Neutrophil (primary cell): ENCODE measurements at regions not wholly inside any gene's neighbourhood (a gene's known extent, or its start where the extent isn't known, plus 50 kb on each side); places are given as distances from the start of the nearest gene placed in this dataset.

Source experiments
- H3K27ac ChIP-seq: fragments of 200-600 bp; sonication (generic); 2 replicates; pipeline ENCODE4 v1.5.1; 2016; ENCODE audit warnings: mild to moderate bottlenecking, moderate library complexity
- H3K27me3 ChIP-seq: fragments of 200-600 bp; sonication (generic); 2 replicates; pipeline ENCODE4 v1.6.0; 2016; ENCODE audit warnings: mild to moderate bottlenecking
- H3K36me3 ChIP-seq: fragments of 200-600 bp; sonication (generic); 2 replicates; pipeline ENCODE4 v1.5.1; 2017
- H3K4me1 ChIP-seq, 2 experiments: fragments of 200-600 bp in 1 of 2; sonication (generic) in 1 of 2; 1 replicate in 1 of 2; 2 replicates in 1 of 2; pipeline versions ENCODE4 v1.5.1 to v1.6.1; 2013 to 2016; ENCODE audit warnings: low read depth in 1 of 2, low read length in 1 of 2, mild to moderate bottlenecking in 1 of 2, moderate library complexity in 1 of 2; ENCODE audit not compliant: control insufficient read depth in 1 of 2, insufficient read depth in 1 of 2
- H3K4me3 ChIP-seq, 2 experiments: fragments of 200-600 bp in 1 of 2; sonication (generic) in 1 of 2; 1 replicate in 1 of 2; 2 replicates in 1 of 2; pipeline ENCODE4 v1.5.1; 2013 to 2016; ENCODE audit warnings: low read depth in 1 of 2, low read length in 1 of 2, mild to moderate bottlenecking in 1 of 2, moderate library complexity in 1 of 2
- H3K9me3 ChIP-seq: fragments of 200-600 bp; sonication (generic); 2 replicates; pipeline ENCODE4 v1.5.1; 2016
- TF ChIP-seq, protein P1 (sequence below): fragments of 200-600 bp; sonication (generic); IDR thresholded peaks from 2 replicates; pipeline ENCODE4 v1.5.1; 2016; ENCODE audit warnings: antibody characterized with exemption

DNA sequence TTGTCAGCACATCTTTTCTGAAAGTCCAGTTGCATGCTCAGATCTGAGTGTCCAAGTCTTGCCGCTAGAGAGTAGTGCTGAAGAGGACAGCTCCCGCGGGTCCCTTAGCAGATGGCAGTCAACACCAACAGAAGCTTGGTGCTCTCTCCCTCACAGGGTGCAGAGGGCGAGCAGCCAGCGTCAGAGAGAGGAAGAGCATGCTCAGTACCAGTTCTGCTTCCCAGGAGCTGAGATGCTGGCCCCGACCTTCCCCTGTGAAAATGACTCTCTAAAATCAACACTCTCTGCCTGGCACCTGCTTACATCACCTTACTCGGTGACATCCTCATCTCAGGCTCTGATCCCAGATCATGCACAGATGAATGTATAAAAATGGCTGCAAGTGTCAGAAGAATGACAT, 86.0 kb upstream of the TWIST2 start:
- H3K9me3 ChIP-seq: no peaks in the 10 kb centered on the region
- H3K27ac ChIP-seq: no peak overlapping the region
- TF ChIP-seq, protein P1, sequence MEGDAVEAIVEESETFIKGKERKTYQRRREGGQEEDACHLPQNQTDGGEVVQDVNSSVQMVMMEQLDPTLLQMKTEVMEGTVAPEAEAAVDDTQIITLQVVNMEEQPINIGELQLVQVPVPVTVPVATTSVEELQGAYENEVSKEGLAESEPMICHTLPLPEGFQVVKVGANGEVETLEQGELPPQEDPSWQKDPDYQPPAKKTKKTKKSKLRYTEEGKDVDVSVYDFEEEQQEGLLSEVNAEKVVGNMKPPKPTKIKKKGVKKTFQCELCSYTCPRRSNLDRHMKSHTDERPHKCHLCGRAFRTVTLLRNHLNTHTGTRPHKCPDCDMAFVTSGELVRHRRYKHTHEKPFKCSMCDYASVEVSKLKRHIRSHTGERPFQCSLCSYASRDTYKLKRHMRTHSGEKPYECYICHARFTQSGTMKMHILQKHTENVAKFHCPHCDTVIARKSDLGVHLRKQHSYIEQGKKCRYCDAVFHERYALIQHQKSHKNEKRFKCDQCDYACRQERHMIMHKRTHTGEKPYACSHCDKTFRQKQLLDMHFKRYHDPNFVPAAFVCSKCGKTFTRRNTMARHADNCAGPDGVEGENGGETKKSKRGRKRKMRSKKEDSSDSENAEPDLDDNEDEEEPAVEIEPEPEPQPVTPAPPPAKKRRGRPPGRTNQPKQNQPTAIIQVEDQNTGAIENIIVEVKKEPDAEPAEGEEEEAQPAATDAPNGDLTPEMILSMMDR: no peak
- H3K4me1 ChIP-seq: no peaks in the 10 kb centered on the region
- H3K27me3 ChIP-seq: no peaks in the 10 kb centered on the region
- no peak overlapping the region for H3K4me3 ChIP-seq
- no peaks in the 10 kb centered on the region for H3K36me3 ChIP-seq

DNA sequence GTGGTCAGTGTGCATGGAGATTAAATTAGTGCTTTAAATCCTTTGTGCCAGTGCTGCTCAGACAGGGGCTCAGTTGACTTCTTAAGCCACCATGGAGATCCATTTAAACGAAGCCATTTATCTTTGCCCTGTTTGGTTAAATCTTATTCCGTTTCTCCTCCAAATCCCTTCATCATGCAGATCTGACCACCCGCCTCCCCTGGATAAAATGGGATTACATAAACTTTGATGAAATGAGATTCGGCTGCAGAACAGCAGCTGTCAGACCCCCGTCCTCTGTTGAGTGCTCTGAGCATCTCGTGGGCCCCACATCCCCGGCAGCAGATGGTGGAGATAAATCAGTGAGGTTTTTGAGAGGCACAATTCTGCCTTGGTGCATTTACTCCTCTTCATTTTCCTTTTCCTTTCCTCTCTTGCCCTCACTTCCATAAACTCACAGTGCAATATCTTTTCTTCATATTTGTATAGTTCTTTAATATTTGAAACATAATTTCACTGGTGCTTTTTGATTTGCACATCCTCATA, 84.4 kb upstream of the TWIST2 start:
- TF ChIP-seq, protein P1: no peak
- H3K9me3 ChIP-seq: no peaks in the 10 kb centered on the region
- H3K36me3 ChIP-seq: no peaks in the 10 kb centered on the region
- H3K27ac ChIP-seq: no peak overlapping the region
- H3K4me3 ChIP-seq: no peak overlapping the region
- no peaks in the 10 kb centered on the region for H3K4me1 ChIP-seq
- H3K27me3 ChIP-seq: no peaks in the 10 kb centered on the region

DNA sequence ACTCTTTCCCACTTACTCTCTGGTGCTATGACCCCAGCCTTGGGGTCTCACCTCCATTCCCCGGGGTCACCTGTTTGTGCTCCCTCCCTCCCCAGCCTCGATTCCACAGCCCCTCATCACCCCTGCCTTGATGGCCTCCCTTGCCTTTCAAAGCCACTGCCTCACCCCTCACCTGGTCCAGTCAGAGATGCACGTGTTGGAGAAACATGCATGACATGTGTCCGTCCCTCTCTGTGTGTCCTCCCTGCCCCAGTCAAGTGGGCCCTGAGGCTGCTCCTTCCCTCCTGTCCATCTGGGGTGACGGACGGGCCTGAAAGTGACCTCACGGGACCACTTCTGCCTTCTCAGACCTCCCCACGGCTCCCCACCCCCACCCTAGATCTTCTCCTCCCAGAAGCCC, 82.3 kb upstream of the TWIST2 start:
- TF ChIP-seq, protein P1: no peak
- H3K36me3 ChIP-seq: no peaks in the 10 kb centered on the region
- peaks cover under 1% of the 10 kb centered on the region for H3K27me3 ChIP-seq
- no peak overlapping the region for H3K27ac ChIP-seq
- H3K4me1 ChIP-seq: no peaks in the 10 kb centered on the region
- no peak overlapping the region for H3K4me3 ChIP-seq
- no peaks in the 10 kb centered on the region for H3K9me3 ChIP-seq

DNA sequence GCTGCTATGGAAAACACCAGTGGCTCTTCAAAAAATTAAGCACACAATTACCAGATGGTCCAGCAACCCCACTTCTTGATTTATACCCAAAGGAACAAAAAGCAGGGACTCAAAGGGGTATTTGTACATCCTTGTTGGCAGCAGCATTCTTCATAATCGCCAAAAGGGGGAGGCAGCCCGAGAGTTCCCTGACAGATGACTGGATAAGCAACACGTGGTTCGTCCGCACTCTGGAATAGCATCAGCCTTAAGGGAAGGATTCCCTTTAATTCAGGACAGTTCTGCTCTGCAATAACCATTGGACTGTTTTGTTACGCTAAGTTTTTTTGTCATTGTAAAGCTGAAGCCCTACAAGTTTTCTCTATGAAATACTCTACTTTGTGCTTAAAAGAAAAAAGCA, 76.7 kb upstream of the TWIST2 start:
- H3K9me3 ChIP-seq: peaks cover 22% of the 10 kb centered on the region
- H3K4me1 ChIP-seq: no peaks in the 10 kb centered on the region
- H3K36me3 ChIP-seq: no peaks in the 10 kb centered on the region
- H3K27me3 ChIP-seq: peaks cover 8% of the 10 kb centered on the region
- no peak overlapping the region for H3K27ac ChIP-seq
- TF ChIP-seq, protein P1: no peak
- no peak overlapping the region for H3K4me3 ChIP-seq

DNA sequence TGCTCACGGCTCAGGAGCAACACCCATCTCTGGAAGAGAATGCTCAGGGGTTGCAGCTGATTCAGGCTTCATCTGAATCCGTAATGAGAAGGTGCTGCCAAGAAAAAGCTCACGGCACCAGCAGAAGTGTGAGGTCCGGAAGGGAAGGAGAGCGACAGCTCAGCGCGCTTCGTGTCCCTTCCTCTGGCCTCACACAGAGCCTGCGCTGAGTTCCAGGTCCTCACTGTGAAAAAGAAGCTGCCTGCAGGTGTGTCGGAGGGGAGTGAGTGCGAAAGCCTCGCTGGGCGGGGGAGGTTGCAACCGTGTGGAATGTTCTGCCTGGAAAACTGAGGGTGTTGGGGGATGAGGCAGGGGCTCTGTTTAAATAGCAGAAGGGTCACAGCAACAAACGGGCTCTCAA, 76.2 kb upstream of the TWIST2 start:
- no peak overlapping the region for H3K4me3 ChIP-seq
- H3K27ac ChIP-seq: no peak overlapping the region
- TF ChIP-seq, protein P1: no peak
- no peaks in the 10 kb centered on the region for H3K4me1 ChIP-seq
- peaks cover 22% of the 10 kb centered on the region for H3K9me3 ChIP-seq
- H3K27me3 ChIP-seq: peaks cover 8% of the 10 kb centered on the region
- no peaks in the 10 kb centered on the region for H3K36me3 ChIP-seq
